CD4-positive, alpha-beta T cell treated with Interleukin-10 for 1 hour (primary cell): ENCODE measurements at regions not wholly inside any gene's neighbourhood (a gene's known extent, or its start where the extent isn't known, plus 50 kb on each side); places are given as distances from the start of the nearest gene placed in this dataset.

Source experiments
- DNase-seq: peaks from one replicate; pipeline ENCODE4 v3.0.0-alpha.2; 2020

DNA sequence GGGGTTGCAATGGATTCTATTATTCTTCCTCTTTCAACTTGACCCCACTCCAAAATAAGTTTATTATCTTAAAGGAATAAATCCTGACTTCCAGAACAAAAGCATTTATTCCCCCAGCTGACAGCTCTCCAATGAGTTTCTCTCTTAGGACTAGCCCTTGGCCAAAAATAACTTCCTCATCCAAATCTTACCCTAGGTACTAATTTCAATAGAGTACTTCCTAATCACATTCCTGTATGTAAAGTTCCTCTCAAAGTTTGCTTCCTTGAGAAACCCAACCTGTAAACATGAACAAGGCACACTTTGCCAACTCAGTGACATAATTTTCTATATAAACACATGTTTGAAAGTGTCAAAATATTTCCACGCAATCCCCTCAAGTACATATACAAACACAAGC is 671.2 kb upstream of the GALNTL6 start:
- DNase-seq: no peak

GRCh38 chr4:171130256-171130801 is 682.9 kb upstream of the GALNTL6 start:
- no peak for DNase-seq

DNA sequence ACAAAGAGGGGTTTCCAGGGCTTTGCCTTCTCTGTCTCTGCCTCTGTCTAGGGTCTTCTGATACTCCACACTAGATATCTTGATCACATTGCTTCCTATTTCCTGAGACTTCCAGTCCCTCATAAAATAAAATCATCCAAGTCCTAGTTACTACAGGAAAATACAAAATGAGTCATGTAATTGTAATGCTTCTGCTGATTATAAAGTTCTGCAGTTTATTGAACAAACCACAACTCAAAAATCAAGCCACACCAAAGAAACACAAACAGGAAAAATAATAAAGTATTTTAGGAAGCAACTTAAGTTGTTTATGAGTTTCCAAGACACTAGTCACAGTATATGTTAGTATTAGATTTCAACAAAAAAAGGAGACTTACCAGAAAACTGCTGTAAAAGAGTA is 695.1 kb upstream of the GALNTL6 start:
- no peak for DNase-seq

- DNase-seq: no peak
Measured at GRCh38 chr4:171117457-171117856, 695.7 kb upstream of the GALNTL6 start.

GRCh38 chr4:171101845-171102244 is 711.4 kb upstream of the GALNTL6 start:
- no peak for DNase-seq

GRCh38 chr4:171087089-171087488 is 726.1 kb upstream of the GALNTL6 start:
- no peak for DNase-seq

- no peak for DNase-seq
Measured at GRCh38 chr4:171067422-171067821, 745.8 kb upstream of the GALNTL6 start.

DNA sequence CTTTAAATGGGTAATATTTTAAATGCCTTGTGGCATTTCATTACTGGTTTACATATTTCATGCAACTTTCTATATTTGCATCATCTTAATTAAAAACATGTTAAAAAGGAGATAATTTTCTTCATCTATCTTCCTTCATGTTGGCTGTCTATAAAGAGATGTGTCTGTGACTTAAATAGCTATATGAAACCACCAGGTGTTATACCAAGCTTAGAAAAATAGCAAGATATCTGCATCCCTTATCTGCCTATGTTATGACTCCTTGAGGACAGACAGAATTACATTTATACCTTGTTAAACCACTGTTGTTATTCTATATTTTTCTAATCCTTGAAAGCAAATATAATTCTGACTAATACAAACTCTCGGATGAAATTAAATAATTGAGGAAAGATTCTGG is 763.8 kb upstream of the GALNTL6 start:
- DNase-seq: no peak

- no peak for DNase-seq
Measured at GRCh38 chr4:171042989-171043524, 770.1 kb upstream of the GALNTL6 start.

GRCh38 chr4:171035909-171036308 is 777.3 kb upstream of the GALNTL6 start:
- DNase-seq: no peak

GRCh38 chr4:171031338-171031737 is 781.9 kb upstream of the GALNTL6 start:
- DNase-seq: no peak

DNA sequence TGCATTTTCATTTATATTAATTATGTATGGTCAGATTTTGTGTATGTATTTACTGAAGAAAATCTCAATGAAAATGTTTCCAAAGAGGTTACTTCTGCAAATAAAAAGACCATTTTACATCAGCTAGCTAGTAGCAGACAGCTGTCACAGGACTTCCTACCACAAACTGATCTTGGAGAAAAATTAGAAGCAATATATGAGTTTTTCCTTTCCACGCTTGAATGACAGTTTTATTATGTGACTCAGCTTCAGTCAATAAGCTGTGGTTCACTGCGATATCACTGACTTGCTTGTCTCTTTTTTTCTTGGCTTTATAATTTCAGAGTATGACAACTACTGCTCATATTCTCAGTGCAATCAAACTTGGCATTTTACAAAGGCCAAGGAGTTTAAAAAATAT is 787.4 kb upstream of the GALNTL6 start:
- no peak for DNase-seq

DNA sequence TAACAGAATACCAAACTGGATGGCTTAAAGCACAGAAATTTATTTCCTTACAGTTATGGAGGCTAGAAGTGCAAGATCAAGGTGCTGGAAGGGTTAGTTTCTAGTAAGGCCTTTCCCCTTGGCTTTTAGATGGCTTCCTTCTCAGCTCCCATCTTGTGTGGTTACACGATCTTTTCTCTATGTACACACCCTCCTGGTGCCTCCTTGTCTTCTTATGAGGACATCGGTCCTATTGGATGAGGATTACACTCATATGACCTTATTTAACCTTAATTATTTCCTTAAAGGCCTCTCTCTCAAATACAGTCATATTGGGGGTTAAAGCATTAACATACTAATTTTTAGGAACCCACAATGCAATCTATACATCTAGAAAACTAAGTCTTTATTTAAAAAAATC is 787.9 kb upstream of the GALNTL6 start:
- DNase-seq: no peak

DNA sequence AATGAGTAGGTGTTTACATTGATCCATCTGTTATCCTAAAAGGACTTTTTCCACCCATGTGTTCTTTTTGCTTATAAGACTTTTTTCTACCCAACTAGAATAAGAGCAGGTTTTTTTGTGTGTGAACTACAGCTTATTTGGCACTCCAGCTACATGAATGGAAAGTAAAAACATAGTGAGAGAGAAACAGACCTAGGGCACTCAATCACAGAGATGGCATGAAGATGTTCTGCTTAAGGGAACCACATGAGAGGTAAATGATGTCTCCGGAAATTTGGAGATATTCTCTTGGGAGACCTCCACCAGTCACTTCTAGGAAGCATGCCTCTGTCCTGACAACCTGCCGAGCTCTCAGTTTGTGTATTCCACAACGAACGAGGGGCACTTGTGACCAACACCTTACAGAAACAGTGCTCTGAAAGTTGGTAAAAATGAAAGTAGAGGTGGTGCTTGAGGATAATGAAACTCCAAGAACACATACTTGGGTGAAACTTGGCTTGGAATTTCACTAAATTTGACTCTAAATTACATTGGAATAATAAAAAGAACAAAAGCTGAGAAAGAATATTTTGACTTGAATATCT is 788.4 kb upstream of the GALNTL6 start:
- no peak for DNase-seq

DNA sequence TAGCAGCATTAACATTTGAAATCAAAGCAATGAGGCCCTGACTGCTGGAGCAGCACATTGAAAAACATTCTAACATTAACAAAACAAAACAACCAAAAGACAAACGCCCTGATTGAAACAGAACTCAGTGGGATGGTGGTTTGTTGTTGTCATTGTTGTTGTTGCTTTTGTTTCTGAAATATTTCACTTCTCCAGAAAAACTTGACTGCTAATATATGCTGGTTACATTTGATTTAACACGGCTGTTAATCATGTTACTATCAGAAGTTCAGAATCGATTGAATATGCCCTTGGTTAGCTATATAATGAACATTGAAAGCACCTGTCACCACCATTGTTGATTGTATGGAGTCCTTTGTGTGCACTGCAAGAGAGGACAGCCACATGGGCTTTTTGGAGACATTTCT is 790.4 kb upstream of the GALNTL6 start:
- DNase-seq: no peak

DNA sequence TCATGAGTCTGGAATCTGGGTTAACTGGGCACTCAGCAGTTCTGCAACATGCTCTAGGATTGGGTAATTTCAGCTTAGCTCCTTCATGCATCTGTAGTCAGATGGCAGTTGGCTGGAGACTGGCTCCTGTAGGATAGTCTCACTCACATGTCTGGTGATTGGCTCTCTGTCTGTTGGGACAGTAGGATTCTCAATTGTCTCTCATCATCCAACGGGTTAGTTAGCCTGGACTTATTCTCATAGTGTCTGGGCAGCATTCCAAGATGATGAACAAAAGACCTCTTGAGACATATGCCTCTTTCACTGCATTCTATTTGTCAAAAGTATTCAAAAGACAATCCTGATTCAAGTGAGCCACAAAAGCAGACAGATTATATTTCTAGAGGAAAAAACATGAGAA is 795.6 kb upstream of the GALNTL6 start:
- DNase-seq: no peak

GRCh38 chr4:171016145-171016544 is 797.1 kb upstream of the GALNTL6 start:
- DNase-seq: no peak

- no peak for DNase-seq
Measured at GRCh38 chr4:171015441-171015840, 797.8 kb upstream of the GALNTL6 start.

DNA sequence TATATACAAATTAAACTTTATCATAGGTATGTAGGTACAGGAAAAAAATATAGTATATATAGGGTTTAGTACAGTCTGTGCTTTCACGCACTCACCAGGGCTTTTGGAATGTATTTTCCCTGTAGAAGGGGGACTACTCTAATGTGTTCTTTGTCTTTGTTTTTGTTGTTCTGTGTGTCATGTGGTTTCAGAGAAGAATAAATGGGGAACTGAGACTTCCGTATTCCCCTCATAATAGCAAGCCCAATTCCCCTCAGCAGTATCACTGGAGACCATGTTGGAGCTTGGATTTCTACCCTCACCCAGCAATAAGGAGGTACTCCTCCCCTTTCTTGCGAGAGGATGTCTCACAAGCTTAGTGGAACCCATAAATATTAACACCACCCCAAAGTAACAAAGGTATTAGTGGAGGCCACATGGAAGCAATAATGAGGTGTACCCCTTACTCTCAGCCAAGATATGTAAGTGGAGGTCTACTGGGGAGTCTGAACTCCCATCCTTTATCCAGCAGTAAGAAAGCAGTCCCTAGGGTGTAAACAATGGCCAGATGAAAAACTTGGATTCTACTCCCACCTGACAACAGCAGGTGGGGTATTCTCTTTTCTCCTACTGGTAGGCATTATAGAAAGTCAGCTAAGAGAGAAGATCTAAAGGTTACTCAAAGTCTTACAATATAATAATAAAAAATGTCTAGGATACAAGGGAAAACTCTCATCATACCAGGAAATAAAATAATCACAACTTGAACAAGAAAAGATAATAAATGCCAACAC is 805.4 kb upstream of the GALNTL6 start:
- no peak for DNase-seq

- no peak for DNase-seq
Measured at GRCh38 chr4:171002246-171002645, 811.0 kb upstream of the GALNTL6 start.

DNA sequence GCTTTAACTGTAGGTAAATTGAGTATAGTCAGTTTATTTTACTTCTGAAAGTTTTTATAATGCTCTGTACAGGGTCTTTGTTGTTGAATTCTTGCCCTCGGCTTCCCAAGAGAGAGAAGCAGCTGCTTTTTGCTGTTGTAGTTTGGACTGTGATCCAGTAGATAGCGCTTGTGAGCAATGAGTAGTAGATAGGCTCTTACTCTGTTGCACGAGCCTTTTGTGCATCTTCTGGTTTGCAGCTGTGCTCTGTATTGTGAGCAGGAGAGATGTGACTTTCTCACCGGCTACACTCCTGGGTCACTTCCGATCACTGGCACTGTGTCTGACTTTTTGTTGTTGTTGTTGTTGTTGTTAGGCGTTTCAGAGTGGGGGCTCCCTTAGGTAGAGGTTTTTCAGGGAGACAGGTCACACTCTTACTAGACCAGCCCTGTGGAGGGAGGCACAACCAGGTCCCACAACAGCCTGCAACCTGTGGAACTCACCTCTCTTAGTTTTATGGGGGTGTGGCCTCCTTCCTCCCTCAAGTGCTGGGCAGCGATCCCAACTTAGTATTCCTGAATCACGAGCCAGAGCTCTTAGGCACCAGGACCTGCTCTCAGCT is 822.1 kb upstream of the GALNTL6 start:
- DNase-seq: no peak

GRCh38 chr4:170988446-170988845 is 824.8 kb upstream of the GALNTL6 start:
- DNase-seq: no peak

- DNase-seq: no peak
Measured at GRCh38 chr4:170979736-170980135, 833.5 kb upstream of the GALNTL6 start.

DNA sequence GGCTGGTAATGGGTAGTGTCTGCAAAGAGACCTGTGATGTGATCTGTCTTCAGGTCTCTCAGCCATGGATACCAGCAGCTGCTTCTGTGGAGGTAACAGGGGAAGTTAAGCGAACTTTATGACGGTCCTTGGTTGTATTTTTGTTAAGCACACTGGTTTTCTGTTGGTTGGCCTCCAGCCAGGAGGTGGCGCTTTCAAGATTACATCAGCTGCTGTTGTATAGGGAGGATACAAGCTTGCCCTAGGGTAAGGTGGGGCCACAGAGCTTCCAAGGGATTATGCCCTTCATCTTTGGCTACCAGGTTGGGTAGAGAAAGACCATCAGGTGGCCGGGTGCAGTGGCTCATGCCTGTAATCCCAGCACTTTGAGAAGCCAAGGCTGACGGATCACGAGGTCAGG is 834.2 kb upstream of the GALNTL6 start:
- no peak for DNase-seq
